ENCODE measurements at regions not wholly inside any gene's neighbourhood (a gene's known extent, or its start where the extent isn't known, plus 50 kb on each side); places are given as distances from the start of the nearest gene placed in this dataset.

DNA sequence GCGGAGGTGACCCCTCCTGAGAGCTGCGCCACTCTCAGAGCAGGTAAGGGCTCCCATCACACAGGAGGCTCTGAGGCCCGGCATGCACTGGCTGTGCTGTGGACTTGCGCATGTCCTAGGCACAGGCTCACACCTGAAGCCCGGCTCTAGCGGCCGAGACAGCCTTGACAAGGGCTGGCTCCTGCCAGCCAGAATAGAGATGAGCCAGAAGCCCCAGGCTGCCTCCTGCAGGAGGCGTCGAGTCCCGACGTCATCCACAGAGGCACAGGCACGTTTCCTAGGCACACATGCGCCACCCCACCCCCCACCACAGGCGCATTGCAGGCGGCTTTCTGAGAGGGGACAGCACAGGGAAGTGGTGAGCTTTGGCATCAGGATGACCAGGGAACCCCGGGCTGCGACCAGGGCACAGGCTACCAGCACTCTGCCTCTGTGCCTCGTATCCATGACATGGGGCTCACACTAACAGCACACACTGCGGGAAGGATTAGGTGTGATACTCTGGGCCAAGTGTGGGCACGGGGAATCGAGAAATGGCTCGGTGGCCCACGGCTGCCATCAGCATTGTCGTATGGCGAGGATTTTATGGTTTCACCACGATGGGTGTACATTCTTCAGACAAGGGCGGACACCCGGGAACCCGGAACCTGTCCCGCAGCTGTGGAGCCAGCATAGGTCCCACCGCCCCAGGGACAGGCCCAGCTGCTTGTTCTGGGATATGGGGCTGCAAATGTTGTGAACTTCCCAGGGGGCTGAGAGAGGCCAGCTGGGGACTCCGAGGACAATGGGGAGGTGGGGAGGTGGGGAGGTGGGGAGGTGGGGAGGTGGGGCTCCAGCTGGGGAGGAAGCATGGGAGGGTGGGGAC lies 90.7 kb upstream of the ADRA2C start:
- TF ChIP-seq, protein P1, sequence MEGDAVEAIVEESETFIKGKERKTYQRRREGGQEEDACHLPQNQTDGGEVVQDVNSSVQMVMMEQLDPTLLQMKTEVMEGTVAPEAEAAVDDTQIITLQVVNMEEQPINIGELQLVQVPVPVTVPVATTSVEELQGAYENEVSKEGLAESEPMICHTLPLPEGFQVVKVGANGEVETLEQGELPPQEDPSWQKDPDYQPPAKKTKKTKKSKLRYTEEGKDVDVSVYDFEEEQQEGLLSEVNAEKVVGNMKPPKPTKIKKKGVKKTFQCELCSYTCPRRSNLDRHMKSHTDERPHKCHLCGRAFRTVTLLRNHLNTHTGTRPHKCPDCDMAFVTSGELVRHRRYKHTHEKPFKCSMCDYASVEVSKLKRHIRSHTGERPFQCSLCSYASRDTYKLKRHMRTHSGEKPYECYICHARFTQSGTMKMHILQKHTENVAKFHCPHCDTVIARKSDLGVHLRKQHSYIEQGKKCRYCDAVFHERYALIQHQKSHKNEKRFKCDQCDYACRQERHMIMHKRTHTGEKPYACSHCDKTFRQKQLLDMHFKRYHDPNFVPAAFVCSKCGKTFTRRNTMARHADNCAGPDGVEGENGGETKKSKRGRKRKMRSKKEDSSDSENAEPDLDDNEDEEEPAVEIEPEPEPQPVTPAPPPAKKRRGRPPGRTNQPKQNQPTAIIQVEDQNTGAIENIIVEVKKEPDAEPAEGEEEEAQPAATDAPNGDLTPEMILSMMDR (IDR thresholded peaks at IDR 0.05): no peak
- no peak for TF ChIP-seq POLR2A (IDR thresholded peaks at IDR 0.05)

All from lower leg skin (tissue), 3 donors.